ENCODE measurements at regions not wholly inside any gene's neighbourhood (a gene's known extent, or its start where the extent isn't known, plus 50 kb on each side); places are given as distances from the start of the nearest gene placed in this dataset.

DNA sequence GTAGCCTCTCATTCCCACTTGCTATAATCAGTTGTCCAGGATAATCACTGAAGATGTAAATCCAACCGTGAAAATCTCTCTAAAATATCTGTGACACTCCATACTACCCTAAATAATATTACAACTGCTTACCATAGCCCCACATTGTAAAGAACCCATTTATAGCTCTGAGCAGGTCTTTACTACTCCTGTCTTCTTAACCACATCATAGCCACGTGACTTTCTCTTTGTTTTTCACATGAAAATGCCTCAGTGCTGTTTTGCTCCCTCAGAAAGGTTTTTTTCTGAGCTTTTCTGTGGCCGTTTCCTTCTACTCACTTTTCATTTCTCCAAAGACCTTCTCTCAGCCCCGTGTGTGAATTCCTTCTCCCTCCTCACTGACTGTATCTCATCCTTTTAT, 662.2 kb upstream of the ADARB2 start:
- no peak overlapping the region for H2BK120ac ChIP-seq (ENCODE audit: low read depth, low read length, poor library complexity, severe bottlenecking)
- H3K4me3 Mint-ChIP-seq = no peak overlapping the region
- no peak overlapping the region for H3K4me2 ChIP-seq (ENCODE audit: insufficient read depth, insufficient read length, low read length)
- WGBS (ENCODE audit: extremely low coverage, insufficient read length, low lambda C conversion rate) = no CpG with 5 or more reads among the region's 4 CpGs
- no peaks in the 10 kb centered on the region for H3K27me3 ChIP-seq (ENCODE audit: insufficient read depth, low read length)
- H3K4me1 Mint-ChIP-seq = no peaks in the 10 kb centered on the region
- no peaks in the 10 kb centered on the region for H3K4me1 ChIP-seq (ENCODE audit: insufficient read depth, low read length)
- H4K91ac ChIP-seq (ENCODE audit: insufficient read length, low read depth, low read length) = no peak overlapping the region
- H3K79me1 ChIP-seq (ENCODE audit: insufficient read depth, low read depth, low read length, poor library complexity, severe bottlenecking) = no peaks in the 10 kb centered on the region
- no peak overlapping the region for H3K14ac ChIP-seq (ENCODE audit: insufficient read depth, low read length)
- H3K18ac ChIP-seq (ENCODE audit: insufficient read length, low read depth, low read length) = no peak overlapping the region
- H4K5ac ChIP-seq (ENCODE audit: insufficient read length, low read depth, low read length) = no peak overlapping the region
- no peaks in the 10 kb centered on the region for H4K20me1 ChIP-seq (ENCODE audit: control insufficient read depth, insufficient read depth, insufficient read length)
- no peaks in the 10 kb centered on the region for H3K23me2 ChIP-seq (ENCODE audit: insufficient read length, low read depth, low read length, poor library complexity, severe bottlenecking)
- no peaks in the 10 kb centered on the region; a peak in 1 of 7 replicates for H3K36me3 Mint-ChIP-seq (ENCODE audit: insufficient read depth in 1 of 3, low read depth in 3 of 3)
- no peak overlapping the region for H3K56ac ChIP-seq (ENCODE audit: insufficient read length, low read depth, low read length)
- no peak overlapping the region for H3K23ac ChIP-seq (ENCODE audit: insufficient read length, low read depth, low read length)
- H2AK5ac ChIP-seq (ENCODE audit: insufficient read length, low read length) = no peak overlapping the region
- H4K8ac ChIP-seq (replicated peaks; ENCODE audit: insufficient read length, low read depth, low read length) = no peak overlapping the region
- H3K9me3 Mint-ChIP-seq = no peaks in the 10 kb centered on the region; a peak in 1 of 5 replicates
- no peak for DNase-seq
- no peak overlapping the region for H3K9ac ChIP-seq (ENCODE audit: extremely low read depth, insufficient read length, low read length)
- no peak overlapping the region for H2BK5ac ChIP-seq (ENCODE audit: insufficient read length, low read length)
- no peak overlapping the region for H2BK20ac ChIP-seq (ENCODE audit: low read depth, low read length, poor library complexity, severe bottlenecking)
- H2BK12ac ChIP-seq (ENCODE audit: insufficient read length, low read depth, low read length) = no peak overlapping the region
- H3K4ac ChIP-seq (ENCODE audit: low read depth, low read length) = no peak overlapping the region
- no peaks in the 10 kb centered on the region for H3K9me3 ChIP-seq (ENCODE audit: control insufficient read depth, low read depth, low read length)
- no peak overlapping the region for H3T11ph ChIP-seq (ENCODE audit: low read length)
- no peak overlapping the region for H2AFZ ChIP-seq (ENCODE audit: low read length)
- no peaks in the 10 kb centered on the region for H3K79me2 ChIP-seq (ENCODE audit: insufficient read depth, low read length)
- no peak overlapping the region for H2BK15ac ChIP-seq (ENCODE audit: low read depth, low read length)
- no peak overlapping the region for H3K27ac ChIP-seq (ENCODE audit: insufficient read length, low read depth, low read length)
- peaks cover 29% of the 10 kb centered on the region for H3K27me3 Mint-ChIP-seq (ENCODE audit: low read depth)
- TF ChIP-seq, protein P1, sequence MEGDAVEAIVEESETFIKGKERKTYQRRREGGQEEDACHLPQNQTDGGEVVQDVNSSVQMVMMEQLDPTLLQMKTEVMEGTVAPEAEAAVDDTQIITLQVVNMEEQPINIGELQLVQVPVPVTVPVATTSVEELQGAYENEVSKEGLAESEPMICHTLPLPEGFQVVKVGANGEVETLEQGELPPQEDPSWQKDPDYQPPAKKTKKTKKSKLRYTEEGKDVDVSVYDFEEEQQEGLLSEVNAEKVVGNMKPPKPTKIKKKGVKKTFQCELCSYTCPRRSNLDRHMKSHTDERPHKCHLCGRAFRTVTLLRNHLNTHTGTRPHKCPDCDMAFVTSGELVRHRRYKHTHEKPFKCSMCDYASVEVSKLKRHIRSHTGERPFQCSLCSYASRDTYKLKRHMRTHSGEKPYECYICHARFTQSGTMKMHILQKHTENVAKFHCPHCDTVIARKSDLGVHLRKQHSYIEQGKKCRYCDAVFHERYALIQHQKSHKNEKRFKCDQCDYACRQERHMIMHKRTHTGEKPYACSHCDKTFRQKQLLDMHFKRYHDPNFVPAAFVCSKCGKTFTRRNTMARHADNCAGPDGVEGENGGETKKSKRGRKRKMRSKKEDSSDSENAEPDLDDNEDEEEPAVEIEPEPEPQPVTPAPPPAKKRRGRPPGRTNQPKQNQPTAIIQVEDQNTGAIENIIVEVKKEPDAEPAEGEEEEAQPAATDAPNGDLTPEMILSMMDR (conservative IDR thresholded peaks at IDR 0.05) = no peak
- H3K27ac Mint-ChIP-seq = no peak overlapping the region
